HG03442 (cell line): ENCODE measurements at regions not wholly inside any gene's neighbourhood (a gene's known extent, or its start where the extent isn't known, plus 50 kb on each side); places are given as distances from the start of the nearest gene placed in this dataset.
"Not testable (repeated sequence)": the region's sequence is repeated elsewhere in the genome, so short reads cannot be mapped to it uniquely, and the experiment has no call there.

Experiments used
- ATAC-seq: cut with Tn5 transposase; IDR thresholded peaks from one replicate; pipeline ENCODE4 v1.9.1; 2021; ENCODE audit warnings: mild to moderate bottlenecking, moderate library complexity; ENCODE audit not compliant: unreplicated experiment

DNA sequence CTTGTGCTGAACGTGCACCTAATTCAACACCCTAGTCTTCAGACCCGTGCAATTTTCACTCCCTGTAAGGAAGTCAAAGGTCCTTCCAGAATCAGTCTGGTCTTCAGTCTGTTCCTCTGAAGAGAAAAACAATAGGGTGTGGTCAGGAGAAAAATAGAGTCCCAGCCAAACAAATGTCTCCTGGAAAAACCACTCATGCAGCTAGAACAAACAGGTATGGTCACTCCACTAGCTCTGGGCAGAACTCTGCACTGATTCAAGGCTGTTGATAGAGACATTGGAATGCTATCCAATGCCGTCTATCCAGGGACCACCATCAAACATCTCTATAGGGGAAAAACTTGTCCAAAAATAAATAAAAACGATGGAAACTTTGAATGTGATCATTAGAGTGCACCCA lies 81.8 kb upstream of the MAP3K1 start:
- ATAC-seq, result no peak

DNA sequence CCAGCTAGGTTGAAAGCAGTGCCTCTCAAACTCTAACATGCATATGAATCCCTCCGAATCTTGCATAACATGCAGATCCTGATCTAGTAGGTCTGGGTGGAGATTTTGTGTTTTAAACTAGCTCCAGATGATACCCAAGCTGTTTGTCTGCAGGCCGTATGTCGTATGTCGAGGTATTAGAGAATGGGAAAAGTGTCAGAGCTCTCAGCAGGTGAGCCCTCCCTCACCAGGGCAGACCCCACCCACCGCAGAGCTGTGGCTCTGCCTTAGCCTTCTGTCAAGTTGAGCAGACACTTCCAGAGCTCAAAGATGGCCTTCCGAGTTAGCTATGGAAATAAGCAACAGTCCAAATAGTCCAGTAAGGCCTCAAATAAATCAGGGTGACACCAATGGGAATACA lies 83.2 kb upstream of the MAP3K1 start:
- ATAC-seq, result no peak

DNA sequence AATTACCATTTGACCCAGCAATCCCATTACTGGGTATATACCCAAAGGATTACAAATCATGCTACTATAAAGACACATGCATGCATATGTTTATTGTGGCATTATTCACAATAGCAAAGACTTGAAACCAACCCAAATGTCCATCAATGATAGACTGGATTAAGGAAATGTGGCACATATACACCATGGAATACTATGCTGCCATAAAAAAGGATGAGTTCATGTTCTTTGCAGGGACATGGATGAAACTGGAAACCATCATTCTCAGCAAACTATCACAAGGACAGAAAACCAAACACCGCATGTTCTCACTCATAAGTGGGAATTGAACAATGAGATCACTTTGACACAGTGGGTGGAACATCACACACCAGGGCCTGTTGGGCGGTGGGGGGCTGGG lies 83.9 kb upstream of the MAP3K1 start:
- ATAC-seq, result not testable (repeated sequence)

DNA sequence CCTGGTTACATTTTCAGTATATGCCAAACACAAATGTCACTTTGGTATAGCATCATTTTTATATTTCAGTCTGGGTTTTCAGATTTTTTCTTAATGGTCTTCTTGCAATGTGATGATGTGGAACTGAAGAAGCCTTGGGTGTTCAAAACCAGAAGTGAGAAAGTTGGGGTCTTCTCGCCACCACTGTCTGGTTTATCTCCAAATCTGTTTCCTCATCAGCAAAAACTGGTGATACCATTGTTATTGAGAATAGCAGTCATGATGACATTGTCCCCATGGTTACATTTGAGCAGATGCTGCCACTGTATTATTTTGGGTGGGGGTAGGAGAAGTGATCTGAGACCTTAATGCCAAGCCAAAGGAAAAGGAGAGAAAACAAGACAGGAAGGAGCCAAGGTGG lies 85.9 kb upstream of the MAP3K1 start:
- ATAC-seq, result no peak

DNA sequence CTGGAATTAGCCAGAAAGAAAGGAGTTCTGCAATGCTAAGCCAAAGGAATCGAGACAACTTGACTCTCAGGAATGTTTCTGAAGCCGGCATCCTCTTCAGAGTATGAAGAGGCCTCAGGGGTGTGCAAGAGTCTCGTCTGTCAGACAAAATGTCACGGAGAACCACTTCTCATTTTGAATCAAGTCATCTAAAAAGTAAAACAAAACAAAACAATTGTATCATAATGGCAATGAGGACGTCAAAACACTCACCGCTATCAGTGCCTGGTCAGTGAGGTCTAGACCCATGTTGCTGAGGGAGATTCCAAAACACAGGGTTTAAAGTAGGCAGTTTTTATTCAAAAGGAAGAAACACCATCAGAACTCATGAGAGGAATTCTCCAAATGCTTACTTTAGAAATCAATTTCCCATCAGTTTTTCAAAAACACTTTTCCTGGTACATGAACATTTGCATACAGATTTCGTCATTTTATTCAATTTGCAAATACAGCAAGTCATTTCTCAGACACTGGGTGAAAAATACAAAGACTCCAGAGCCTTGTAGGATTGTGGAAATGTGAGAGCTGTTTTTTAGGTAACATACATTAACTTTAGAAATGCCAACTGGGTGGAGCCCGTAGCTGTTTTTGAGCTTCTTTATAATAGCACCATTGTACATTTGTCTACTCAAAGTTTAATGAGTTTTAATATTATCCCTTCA lies 89.5 kb upstream of the MAP3K1 start:
- no peak for ATAC-seq

DNA sequence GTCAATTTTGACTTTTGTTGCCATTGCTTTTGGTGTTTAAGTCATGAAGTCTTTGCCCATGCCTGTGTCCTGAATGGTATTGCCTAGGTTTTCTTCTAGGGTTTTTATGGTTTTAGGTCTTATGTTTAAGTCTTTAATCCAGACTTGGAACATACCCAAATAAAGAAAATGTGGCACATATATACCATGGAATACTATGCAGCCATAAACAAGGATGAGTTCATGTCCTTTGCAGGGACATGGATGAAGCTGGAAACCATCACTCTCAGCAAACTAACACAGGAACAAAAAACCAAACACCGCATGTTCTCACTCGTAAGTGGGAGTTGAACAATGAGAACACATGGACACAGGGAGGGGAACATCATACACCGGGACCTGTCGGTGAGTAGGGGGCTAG lies 90.5 kb upstream of the MAP3K1 start:
- ATAC-seq, result not testable (repeated sequence)

DNA sequence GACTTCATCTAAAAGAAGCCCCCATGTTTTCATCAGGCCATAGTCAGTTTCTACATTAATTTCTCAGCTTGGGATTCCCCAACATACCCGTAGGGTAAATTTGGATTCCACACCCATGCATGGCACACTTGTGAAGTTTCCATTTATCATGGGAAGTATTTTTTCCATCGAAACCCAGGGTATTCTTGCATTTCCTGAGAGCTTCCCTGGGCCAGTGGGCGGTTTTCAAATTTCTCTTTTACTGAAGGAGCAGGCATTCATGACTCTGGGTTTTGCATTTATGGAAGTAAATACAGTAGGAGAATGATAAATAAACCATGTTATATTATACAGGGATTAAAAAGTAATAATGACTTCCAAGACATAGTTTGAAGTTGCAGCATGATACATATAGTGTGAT lies 93.0 kb upstream of the MAP3K1 start:
- no peak for ATAC-seq

DNA sequence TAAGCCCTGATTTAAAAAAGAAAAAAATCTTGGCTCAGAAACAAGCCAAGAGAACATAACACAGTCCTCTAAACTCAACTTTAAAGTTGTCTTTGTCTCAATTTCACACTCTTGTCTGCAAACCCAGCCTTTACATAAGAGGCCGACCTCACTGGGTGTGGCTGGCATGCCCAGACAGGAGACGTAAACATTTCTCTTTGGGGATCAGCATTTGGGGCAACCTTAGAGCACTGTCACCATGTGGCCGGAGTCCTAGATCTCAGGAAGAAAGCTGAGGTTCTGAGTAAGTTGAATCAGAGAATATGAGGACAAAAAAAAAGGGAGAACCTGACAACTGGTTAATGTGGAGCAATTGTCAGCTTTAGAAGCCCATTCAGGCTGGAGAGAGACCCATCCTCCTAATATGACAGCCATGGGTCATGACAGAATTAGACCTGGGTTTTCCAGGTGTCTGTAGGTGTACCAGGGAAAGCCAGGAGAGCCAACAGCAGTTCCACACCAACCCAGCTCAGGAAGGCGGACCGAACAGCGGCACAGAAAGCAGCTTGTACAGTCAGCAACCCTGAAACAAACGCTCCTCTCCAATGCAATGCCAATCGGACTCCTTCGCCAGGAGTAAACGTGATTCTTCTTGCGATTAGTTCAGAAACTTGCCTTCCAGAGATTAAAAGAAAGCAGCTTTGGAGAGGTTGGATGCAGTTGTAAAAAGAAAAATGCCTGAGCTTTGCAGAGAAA lies 97.9 kb upstream of the MAP3K1 start:
- ATAC-seq, result no peak

DNA sequence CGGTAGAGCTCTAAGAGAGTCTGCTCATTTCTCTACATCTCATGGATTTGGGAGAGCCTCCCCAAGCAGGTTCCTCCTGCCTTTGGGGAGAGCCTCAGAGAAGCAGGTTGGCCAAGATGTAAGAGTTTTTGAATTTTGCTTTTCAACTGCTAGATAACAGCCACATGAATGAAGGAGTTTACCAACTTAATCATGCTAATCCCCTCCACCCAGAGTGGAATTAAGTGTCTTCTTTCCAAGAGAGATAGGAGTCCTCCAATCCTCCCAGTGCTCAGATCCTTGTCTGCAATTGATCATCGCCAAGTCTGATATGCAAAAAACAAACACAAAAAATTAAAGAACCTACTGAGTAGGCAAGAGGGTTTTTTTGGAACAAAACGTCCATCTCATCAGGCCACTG lies 99.4 kb upstream of the MAP3K1 start:
- no peak for ATAC-seq

DNA sequence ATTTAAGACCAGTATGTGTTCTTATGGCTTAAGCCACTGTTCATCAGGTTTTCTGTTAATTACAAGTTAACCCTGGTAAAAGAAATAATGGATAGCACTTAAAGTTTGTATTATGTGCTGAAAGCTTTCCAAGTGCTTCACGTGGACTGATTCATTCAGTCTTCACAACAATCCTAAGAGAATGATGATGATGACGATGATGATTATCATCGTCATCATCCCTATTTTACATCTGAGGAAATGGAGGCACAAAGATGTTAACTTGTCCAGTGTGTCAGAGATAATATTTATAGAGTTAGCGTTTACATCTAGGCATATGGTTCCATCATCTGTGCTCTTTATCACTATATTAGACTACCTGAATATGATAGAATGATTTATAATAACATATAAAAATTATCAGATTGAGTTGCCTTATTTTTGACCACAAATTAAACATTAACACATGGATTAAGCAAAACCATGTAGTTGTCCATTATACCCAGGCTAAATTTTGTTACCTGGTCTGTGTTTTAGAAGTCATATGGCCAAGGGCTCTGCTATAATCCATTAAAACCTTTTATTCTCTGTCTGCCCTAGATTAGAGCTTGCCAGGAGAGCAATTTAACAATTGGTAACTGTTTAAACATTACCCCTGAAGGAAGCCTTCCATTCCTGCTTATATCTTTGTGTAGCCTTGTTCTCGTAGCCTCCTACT lies 102.3 kb upstream of the MAP3K1 start:
- no peak for ATAC-seq

DNA sequence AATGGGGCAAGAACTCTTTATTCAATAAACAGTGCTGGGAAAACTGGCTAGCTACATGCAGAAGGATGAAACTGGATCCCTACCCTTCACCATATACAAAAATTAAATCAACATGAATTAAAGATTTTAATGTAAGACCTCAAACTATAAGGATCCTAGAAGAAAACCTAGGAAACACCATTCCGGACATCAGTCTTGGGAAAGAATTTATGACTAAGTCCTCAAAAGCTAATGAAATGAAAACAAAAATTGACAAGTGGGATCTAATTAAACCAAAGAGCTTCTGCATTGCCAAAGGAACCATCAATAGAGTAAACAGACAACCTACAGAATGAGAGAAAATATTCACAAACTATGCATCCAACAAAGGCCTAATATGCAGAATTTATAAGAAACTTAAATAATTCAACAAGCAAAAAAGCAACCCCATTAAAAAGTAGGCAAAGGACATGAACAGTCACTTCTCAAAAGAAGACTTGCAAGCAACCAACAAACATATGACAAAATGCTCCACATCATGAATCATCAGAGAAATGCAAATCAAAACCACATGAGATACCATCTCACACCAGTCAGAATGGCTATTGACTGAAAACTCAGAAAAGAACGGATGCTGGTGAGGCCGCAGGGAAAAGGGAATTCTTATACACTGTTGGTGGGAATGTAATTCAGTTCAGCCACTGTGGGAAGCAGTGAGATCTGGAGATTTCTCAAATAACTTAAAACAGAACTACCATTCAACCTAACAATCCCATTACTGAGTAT lies 104.3 kb upstream of the MAP3K1 start:
- no peak for ATAC-seq

DNA sequence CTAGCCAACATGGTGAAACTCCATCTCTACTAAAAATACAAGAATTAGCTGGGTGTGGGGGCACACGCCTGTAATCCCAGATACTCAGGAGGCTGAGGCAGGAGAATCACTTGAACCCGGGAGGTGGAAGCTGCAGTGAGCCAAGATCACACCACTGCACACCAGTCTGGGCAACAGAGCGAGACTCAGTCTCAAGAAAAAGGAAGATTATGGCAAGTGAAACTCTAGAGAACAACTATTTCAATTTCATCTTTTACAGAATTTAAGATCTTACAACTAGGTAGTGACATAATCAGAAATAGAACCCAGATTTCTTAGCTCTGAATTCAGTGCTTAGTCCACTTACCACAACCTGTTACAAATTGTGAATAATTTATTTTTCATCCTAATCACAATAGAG lies 108.8 kb upstream of the MAP3K1 start:
- no peak for ATAC-seq

DNA sequence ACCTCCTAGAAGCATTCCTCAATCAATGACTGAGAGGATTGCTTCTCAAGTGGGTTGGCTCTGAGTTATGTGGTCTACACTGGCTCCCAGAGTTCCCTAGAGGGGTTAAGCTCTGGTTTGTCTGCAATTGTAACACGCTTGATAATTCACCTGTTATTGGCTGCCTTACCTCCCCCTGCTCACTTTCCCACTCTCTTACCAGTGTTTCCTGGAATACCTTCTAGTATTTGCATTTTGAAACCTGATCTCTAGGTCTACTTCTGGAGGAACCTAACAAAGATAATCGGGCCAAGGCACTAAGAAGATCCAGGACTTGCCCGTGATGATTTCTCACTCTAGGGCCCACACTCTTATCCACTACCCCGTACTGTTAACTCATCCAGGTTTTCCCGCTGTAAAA lies 110.1 kb upstream of the MAP3K1 start:
- no peak for ATAC-seq

DNA sequence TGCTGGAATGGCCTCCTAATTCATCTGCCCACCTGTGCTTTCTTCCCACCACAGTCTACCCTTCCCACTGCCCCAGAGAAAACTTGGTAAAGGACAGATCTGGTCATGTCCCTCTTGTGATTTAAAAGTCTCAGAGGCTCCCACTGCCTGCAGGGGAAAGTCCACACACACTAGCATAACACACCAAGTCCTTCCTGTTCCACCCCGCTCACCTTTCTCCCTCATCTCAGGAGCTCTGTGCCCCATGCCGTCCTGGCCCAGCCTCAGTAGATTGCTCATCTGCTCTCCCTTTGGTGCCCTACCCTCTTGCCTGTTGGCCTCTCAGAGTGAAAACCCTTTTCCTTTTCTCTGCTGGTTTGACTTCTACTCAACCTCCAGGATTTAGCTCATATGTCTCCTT lies 111.4 kb upstream of the MAP3K1 start:
- no peak for ATAC-seq

DNA sequence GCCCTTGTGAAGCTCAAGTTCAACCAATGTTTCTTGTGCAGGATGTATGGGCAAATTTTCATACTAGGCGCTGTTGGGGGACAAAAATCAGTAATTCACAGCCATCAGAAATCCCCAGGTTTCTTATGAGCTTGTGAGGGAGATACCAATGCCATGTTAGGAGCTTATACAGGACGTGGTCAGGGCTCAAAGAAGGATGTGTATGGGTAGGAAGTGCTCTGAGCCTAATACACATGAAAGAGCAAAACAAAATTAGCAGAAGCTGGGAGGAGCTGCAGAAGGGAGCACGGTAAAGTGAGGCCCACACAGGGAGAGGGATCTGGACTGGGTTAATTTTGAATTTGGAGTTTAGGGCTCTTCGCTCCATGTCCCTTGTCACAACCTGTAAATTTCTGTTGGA lies 114.6 kb upstream of the MAP3K1 start:
- no peak for ATAC-seq

DNA sequence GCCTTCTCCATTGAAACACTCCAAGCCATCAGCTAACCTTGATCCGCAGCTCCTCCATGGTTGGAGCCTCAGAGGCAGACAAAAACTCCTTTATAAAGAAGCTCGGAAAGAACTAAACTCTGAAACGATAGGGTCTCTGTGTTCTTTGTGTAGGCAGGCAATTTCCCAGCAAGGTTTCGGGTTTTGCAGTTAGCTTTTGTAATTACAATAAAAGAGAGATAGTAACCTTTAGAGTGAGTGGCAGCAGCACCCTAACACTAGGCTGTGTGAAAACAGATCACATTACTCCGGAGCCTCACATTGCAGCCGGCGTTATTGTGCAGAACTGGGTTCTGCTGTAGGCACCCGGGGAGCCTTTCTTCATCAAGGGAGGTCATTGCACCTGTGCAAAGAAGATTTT lies 115.8 kb upstream of the MAP3K1 start:
- ATAC-seq, result no peak

DNA sequence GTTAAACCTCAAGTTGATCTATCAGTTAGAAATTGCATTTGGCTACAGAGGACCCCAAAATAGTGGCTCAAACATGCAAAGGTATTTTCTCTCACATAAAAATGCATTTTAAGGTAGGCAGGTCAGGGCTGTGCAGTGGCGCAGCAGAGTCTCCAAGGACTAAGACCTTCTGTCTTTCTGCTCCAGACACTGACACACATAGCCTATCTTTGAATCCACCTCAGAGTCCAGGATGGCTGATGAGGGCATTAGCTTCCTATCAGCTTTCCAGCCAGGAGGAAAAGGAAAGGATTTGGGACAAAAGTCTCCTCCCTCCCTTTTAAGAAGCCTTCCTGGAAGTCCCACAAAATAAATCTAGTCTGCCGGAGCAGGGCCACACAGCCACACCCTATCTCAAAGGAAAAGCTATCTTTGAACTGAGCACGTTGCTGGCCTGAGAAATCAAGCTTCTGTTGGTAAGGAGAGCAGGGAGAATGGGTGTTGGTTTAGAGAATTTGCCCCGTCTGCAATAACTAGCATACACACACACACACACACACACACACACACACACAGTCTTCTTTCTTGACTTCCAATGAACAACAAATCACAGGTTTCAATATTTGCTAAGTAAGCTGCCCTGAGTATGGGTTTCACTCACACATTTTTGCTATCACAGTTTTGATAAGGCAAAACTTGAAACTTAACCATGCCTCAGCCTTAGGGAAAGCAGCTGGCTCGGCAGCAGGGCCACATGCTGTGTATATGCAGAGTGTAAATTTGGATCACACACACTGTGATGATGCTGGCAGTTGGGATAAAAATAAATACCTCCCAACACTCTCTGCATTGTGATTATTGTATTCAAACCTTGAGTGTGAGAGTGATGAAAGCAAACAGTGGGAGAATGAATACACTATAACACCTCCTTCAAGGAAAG lies 116.6 kb upstream of the MAP3K1 start:
- no peak for ATAC-seq

DNA sequence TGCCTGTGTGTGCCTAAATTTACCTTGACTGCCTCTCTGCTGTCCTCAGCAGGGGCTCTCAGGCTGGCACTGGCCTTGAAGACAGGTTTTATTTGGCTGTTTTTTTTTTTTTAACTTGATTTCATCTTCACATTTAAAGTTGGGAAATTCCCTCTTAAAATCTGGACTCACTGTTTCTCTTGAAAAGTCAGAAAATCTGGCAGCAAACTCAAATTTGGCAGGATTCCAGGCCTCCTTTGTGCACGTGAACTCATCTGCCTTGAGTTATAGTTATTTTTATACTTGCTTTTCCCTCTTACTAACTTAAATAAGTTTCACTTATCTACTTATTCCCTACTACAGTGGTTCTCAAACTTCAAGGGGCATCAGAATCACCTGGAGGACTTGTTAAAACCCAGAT lies 118.4 kb upstream of the MAP3K1 start:
- no peak for ATAC-seq

DNA sequence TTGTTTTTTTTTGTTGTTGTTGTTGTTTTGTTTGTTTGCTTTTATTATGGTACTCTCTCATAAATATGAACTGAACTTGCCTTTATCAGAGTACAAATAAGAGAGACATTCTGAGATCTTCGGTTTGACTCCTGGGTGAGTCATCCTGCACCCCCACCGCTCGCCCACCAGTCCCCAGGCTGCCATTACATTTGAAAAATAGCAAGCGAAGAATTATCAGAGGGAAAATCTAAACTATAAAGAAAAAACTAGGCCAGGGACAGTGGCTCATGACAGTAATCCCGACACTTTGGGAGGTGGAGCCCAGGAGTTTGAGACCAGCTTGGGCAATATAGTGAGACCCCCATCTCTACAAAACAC lies 122.1 kb upstream of the MAP3K1 start:
- ATAC-seq, result no peak
